ENCODE measurements at regions not wholly inside any gene's neighbourhood (a gene's known extent, or its start where the extent isn't known, plus 50 kb on each side); places are given as distances from the start of the nearest gene placed in this dataset.

DNA sequence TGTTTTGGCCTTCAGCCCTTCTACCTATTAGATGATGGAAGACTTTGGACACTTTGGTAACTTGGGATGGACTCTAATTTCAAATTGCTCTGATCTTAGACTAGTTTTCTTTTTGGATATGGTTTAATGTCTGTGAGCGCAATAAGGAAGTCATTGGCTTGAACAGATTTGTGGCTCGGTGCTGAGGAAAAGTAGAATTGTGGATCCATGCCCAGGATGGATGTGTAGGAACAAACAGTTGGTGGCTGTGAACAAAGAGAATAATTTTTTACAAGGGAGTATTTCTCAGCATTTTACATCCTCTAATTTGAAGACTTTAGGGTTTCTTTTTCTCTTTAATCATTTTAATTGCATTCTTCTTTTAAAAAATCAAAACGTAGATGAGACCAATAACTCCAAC is 327.1 kb downstream of the GLUD2 start:
- TF ChIP-seq, protein P1, sequence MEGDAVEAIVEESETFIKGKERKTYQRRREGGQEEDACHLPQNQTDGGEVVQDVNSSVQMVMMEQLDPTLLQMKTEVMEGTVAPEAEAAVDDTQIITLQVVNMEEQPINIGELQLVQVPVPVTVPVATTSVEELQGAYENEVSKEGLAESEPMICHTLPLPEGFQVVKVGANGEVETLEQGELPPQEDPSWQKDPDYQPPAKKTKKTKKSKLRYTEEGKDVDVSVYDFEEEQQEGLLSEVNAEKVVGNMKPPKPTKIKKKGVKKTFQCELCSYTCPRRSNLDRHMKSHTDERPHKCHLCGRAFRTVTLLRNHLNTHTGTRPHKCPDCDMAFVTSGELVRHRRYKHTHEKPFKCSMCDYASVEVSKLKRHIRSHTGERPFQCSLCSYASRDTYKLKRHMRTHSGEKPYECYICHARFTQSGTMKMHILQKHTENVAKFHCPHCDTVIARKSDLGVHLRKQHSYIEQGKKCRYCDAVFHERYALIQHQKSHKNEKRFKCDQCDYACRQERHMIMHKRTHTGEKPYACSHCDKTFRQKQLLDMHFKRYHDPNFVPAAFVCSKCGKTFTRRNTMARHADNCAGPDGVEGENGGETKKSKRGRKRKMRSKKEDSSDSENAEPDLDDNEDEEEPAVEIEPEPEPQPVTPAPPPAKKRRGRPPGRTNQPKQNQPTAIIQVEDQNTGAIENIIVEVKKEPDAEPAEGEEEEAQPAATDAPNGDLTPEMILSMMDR (IDR thresholded peaks at IDR 0.05; ENCODE audit: borderline replicate concordance, extremely low read depth, low read length, poor library complexity, severe bottlenecking): no peak
- no peak for TF ChIP-seq EZH2 (IDR thresholded peaks at IDR 0.05; ENCODE audit: borderline replicate concordance, low read depth, low read length, severe bottlenecking)

Data from DND-41 (cell line).